ENCODE measurements at regions not wholly inside any gene's neighbourhood (a gene's known extent, or its start where the extent isn't known, plus 50 kb on each side); places are given as distances from the start of the nearest gene placed in this dataset.

DNA sequence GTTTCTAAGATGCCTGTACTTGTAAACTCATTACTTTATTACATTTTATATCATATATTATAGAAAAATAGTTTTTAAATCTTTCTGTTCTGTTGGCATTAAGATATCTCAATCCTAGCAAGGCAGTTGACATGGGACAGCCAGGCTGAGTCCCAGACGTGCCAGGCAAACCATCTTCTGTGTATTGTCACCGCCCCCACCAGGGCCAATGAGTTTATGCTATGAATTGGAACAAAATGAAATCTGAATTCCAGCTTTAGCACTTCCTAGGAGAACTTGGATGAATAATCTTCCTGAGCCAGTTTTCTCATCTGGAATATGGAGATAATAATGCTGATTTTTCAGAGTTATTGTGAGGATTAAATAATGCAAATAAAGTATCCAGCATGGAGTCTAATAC, 79.9 kb upstream of the GSX1 start:
- intact Hi-C loops (cut with micrococcal nuclease): no loop called here
- H3K27me3 ChIP-seq (ENCODE audit: control insufficient read depth in 2 of 2, insufficient read depth in 2 of 2, low read length in 2 of 2): peaks cover 3 to 4% of the 10 kb centered on the region in 2 experiments; a peak in 2 of 5 replicates

More for the DNA sequence above, 79.9 kb upstream of the GSX1 start:
- CTCF ChIA-PET (ENCODE audit: low intra/inter-chr PET ratio): no interaction called here
- Histone ChIP-seq H3K9me1 (ENCODE audit: control insufficient read depth, insufficient read depth, low read length) (no peaks in the 10 kb centered on the region), H3K79me2 (ENCODE audit: control insufficient read depth, insufficient read depth, low read length) (no peaks in the 10 kb centered on the region), H3K36me3 (ENCODE audit: control insufficient read depth, insufficient read depth, low read length) (no peaks in the 10 kb centered on the region), H2AFZ (ENCODE audit: low read depth, low read length) (no peak overlapping the region), H3K4me2 (ENCODE audit: insufficient read depth, low read length) (no peak overlapping the region), H3K27ac (ENCODE audit: extremely low read depth, low read depth, low read length) (no peak overlapping the region), H3K4me1 (replicated peaks in 1 of 2; ENCODE audit: control insufficient read depth in 2 of 2, insufficient read depth in 2 of 2, low read length in 2 of 2) (no peaks in the 10 kb centered on the region), H4K20me1 (replicated peaks; ENCODE audit: control insufficient read depth, insufficient read depth, low read length) (no peaks in the 10 kb centered on the region), H3K9me3 (replicated peaks; ENCODE audit: control insufficient read depth, insufficient read depth, low read depth, low read length) (no peaks in the 10 kb centered on the region), H3K9ac (ENCODE audit: insufficient read depth in 1 of 2, low read depth in 2 of 2, low read length in 2 of 2) (no peak overlapping the region), H3K4me3 (no peak overlapping the region)
- BruUV-seq (replicated peaks): no TSS peak
- ATAC-seq (no peak), FAIRE-seq (no peak), DNase-seq (ENCODE audit: extremely low read depth in 1 of 4, low spot score in 3 of 4) (no peak)
- POLR2A ChIA-PET: no interaction called here
- 0% methylated on average over 2 of the region's 2 CpGs for WGBS (ENCODE audit: insufficient coverage, low coverage, missing lambda C conversion rate)
- TF ChIP-seq CTCF (IDR thresholded peaks at IDR 0.05 in 2 of 3, conservative IDR thresholded peaks at IDR 0.05 in 1 of 3; ENCODE audit: insufficient read depth in 2 of 3, low read depth in 1 of 3, low read length in 3 of 3) (peak in 1 of 3 experiments; percentile 37; a peak in 2 of 6 replicates), ZNF184 (CRISPR knock-in tag; IDR thresholded peaks at IDR 0.05) (no peak)
- in situ Hi-C loops (cut with MboI): no loop called here
